ENCODE measurements at regions not wholly inside any gene's neighbourhood (a gene's known extent, or its start where the extent isn't known, plus 50 kb on each side); places are given as distances from the start of the nearest gene placed in this dataset.

DNA sequence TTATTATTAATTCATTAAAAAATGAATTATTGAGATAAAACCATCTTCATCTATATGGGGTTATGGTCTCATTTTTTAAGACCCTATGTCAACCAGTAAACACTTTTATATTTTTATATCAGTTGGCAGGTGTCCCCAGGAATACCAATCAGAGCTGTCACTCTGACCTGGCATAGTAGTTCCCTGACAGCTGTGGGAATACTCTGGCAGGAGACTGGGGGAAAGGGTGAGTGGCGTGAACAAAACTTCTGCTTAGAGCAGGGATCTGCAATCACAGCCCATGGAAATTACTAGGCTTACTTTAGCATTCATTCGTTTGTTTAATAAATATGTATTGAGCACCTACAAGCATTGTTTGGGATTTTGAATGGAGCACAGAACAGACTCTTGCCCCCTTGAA is 254.1 kb upstream of the KLF3 start:
- TF ChIP-seq, protein P1, sequence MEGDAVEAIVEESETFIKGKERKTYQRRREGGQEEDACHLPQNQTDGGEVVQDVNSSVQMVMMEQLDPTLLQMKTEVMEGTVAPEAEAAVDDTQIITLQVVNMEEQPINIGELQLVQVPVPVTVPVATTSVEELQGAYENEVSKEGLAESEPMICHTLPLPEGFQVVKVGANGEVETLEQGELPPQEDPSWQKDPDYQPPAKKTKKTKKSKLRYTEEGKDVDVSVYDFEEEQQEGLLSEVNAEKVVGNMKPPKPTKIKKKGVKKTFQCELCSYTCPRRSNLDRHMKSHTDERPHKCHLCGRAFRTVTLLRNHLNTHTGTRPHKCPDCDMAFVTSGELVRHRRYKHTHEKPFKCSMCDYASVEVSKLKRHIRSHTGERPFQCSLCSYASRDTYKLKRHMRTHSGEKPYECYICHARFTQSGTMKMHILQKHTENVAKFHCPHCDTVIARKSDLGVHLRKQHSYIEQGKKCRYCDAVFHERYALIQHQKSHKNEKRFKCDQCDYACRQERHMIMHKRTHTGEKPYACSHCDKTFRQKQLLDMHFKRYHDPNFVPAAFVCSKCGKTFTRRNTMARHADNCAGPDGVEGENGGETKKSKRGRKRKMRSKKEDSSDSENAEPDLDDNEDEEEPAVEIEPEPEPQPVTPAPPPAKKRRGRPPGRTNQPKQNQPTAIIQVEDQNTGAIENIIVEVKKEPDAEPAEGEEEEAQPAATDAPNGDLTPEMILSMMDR (IDR thresholded peaks at IDR 0.05) = no peak
- TF ChIP-seq EZH2 (IDR thresholded peaks at IDR 0.05; ENCODE audit: borderline replicate concordance, insufficient read depth, low read depth, low read length, poor library complexity, severe bottlenecking) = no peak

Data from B cell (primary cell).